ENCODE measurements at regions not wholly inside any gene's neighbourhood (a gene's known extent, or its start where the extent isn't known, plus 50 kb on each side); places are given as distances from the start of the nearest gene placed in this dataset.

- POLR2A ChIA-PET: no interaction called here
- no peak for TF ChIP-seq CTCF (IDR thresholded peaks at IDR 0.05; ENCODE audit: insufficient read depth, low read length, missing control alignments)
- no peak overlapping the region for H3K4me3 ChIP-seq (ENCODE audit: low read depth, low read length)
- CTCF ChIA-PET: no interaction called here
- DNase-seq (ENCODE audit: low read depth, low spot score): no peak
These were observed 376.2 kb downstream of the GXYLT1 start for GRCh38 chr12:41768456-41768855.

GRCh38 chr12:41762691-41763090 is 382.0 kb downstream of the GXYLT1 start:
- POLR2A ChIA-PET: no interaction called here
- CTCF ChIA-PET: no interaction called here
- H3K4me3 ChIP-seq (ENCODE audit: low read depth, low read length): no peak overlapping the region
- no peak for DNase-seq (ENCODE audit: low read depth, low spot score)
- no peak for TF ChIP-seq CTCF (IDR thresholded peaks at IDR 0.05; ENCODE audit: insufficient read depth, low read length, missing control alignments)

GRCh38 chr12:41745593-41745992 is 399.1 kb downstream of the GXYLT1 start:
- ChIA-PET POLR2A (no interaction called here), CTCF (no interaction called here)
- H3K4me3 ChIP-seq (ENCODE audit: low read depth, low read length): no peak overlapping the region
- no peak for DNase-seq (ENCODE audit: low read depth, low spot score)
- TF ChIP-seq CTCF (IDR thresholded peaks at IDR 0.05; ENCODE audit: insufficient read depth, low read length, missing control alignments): no peak

GRCh38 chr12:41743835-41744234 is 400.8 kb downstream of the GXYLT1 start:
- POLR2A ChIA-PET: no interaction called here
- no peak overlapping the region for H3K4me3 ChIP-seq (ENCODE audit: low read depth, low read length)
- DNase-seq (ENCODE audit: low read depth, low spot score): no peak
- TF ChIP-seq CTCF (IDR thresholded peaks at IDR 0.05; ENCODE audit: insufficient read depth, low read length, missing control alignments): no peak
- CTCF ChIA-PET: no interaction called here

- ChIA-PET POLR2A (no interaction called here), CTCF (no interaction called here)
- no peak overlapping the region for H3K4me3 ChIP-seq (ENCODE audit: low read depth, low read length)
- no peak for TF ChIP-seq CTCF (IDR thresholded peaks at IDR 0.05; ENCODE audit: insufficient read depth, low read length, missing control alignments)
- DNase-seq (ENCODE audit: low read depth, low spot score): no peak
These were observed 405.6 kb downstream of the GXYLT1 start for GRCh38 chr12:41739066-41739465.

GRCh38 chr12:41737423-41737822 is 407.3 kb downstream of the GXYLT1 start:
- ChIA-PET CTCF (no interaction called here), POLR2A (no interaction called here)
- DNase-seq (ENCODE audit: low read depth, low spot score): no peak
- TF ChIP-seq CTCF (IDR thresholded peaks at IDR 0.05; ENCODE audit: insufficient read depth, low read length, missing control alignments): no peak
- H3K4me3 ChIP-seq (ENCODE audit: low read depth, low read length): no peak overlapping the region

All from AG04449 (cell line).